Tibial nerve (tissue), 4 donors: ENCODE measurements at regions not wholly inside any gene's neighbourhood (a gene's known extent, or its start where the extent isn't known, plus 50 kb on each side); places are given as distances from the start of the nearest gene placed in this dataset.

Experiments
- CTCF ChIP-seq, 5 experiments: fragments of 200-600 bp in 3 of 5; fragments of 450-650 bp in 2 of 5; sonication (generic) in 3 of 5; IDR thresholded peaks; one replicate each; pipeline ENCODE4 v1.5.1; 2016 to 2019; ENCODE audit warnings: antibody characterized with exemption in 5 of 5, mild to moderate bottlenecking in 3 of 5, moderate library complexity in 2 of 5
- EP300 ChIP-seq, 2 donors: sonication (generic); formaldehyde crosslinking; IDR thresholded peaks; one replicate each; pipeline ENCODE4 v1.6.1; 2017; ENCODE audit warnings: antibody characterized with exemption in 2 of 2, mild to moderate bottlenecking in 1 of 2
- POLR2A ChIP-seq, 2 donors: fragments of 450-650 bp; IDR thresholded peaks; one replicate each; pipeline ENCODE4 v1.6.1; 2017; ENCODE audit warnings: antibody characterized with exemption in 2 of 2, mild to moderate bottlenecking in 2 of 2, moderate library complexity in 2 of 2

GRCh38 chr9:117775591-117775990 lies 71.4 kb downstream of the TLR4 start:
- TF ChIP-seq CTCF (IDR thresholded peaks at IDR 0.05) (no peak), POLR2A (IDR thresholded peaks at IDR 0.05) (no peak), EP300 (IDR thresholded peaks at IDR 0.05) (no peak)
